ENCODE measurements at regions not wholly inside any gene's neighbourhood (a gene's known extent, or its start where the extent isn't known, plus 50 kb on each side); places are given as distances from the start of the nearest gene placed in this dataset.
A peak's percentile ranks its signal among the peaks of the same experiment; 100 is the strongest.
"Not testable (repeated sequence)": the region's sequence is repeated elsewhere in the genome, so short reads cannot be mapped to it uniquely, and the experiment has no call there.

GRCh38 chr3:159260049-159260662 is 458.3 kb downstream of the MFSD1 start:
- no peak for DNase-seq (ENCODE audit: low spot score in 2 of 2)
- H3K9me3 ChIP-seq, result no peaks in the 10 kb centered on the region
- TF ChIP-seq CTCF (IDR thresholded peaks at IDR 0.05), result peak; percentile 40 to 61 (median 59)
- no peaks in the 10 kb centered on the region for H3K36me3 ChIP-seq
- H3K27ac ChIP-seq, result no peak overlapping the region
- H3K4me3 ChIP-seq, result no peak overlapping the region
- H3K27me3 ChIP-seq, result no peaks in the 10 kb centered on the region
- H3K4me1 ChIP-seq, result no peaks in the 10 kb centered on the region
- intact Hi-C loops (cut with DNase I), result loop anchor here (5.0 to 10.0 kb wide), 2 partner anchors 545 to 747 kb away; no protein-coding TSS in a partner anchor

- H3K4me1 ChIP-seq; H3K27me3 ChIP-seq; H3K4me3 ChIP-seq; H3K9me3 ChIP-seq; DNase-seq (ENCODE audit: low spot score in 2 of 2); H3K36me3 ChIP-seq; H3K27ac ChIP-seq: not testable (repeated sequence)
- intact Hi-C loops (cut with DNase I), result loop anchor here (5.0 to 10.0 kb wide), 2 partner anchors 543 to 746 kb away; no protein-coding TSS in a partner anchor
These were observed 459.5 kb downstream of the MFSD1 start for GRCh38 chr3:159261333-159261732.

- intact Hi-C loops (cut with DNase I), result loop anchor here (5.0 to 10.0 kb wide), 2 partner anchors 541 to 743 kb away; no protein-coding TSS in a partner anchor
- Histone ChIP-seq H3K4me3 (no peak overlapping the region), H3K36me3 (no peaks in the 10 kb centered on the region), H3K9me3 (no peaks in the 10 kb centered on the region), H3K4me1 (no peaks in the 10 kb centered on the region), H3K27me3 (no peaks in the 10 kb centered on the region), H3K27ac (no peak overlapping the region)
- DNase-seq (ENCODE audit: low spot score in 2 of 2), result no peak
- TF ChIP-seq CTCF (IDR thresholded peaks at IDR 0.05), result peak; percentile 6 to 64 (median 35)
These were observed 462.1 kb downstream of the MFSD1 start for GRCh38 chr3:159263750-159264553.

GRCh38 chr3:159265705-159266104 is 463.9 kb downstream of the MFSD1 start:
- Histone ChIP-seq H3K9me3 (no peaks in the 10 kb centered on the region), H3K27me3 (no peaks in the 10 kb centered on the region), H3K27ac (no peak overlapping the region), H3K4me3 (no peak overlapping the region), H3K4me1 (no peaks in the 10 kb centered on the region), H3K36me3 (no peaks in the 10 kb centered on the region)
- DNase-seq (ENCODE audit: low spot score in 2 of 2), result no peak
- no peak for TF ChIP-seq CTCF (IDR thresholded peaks at IDR 0.05)
- intact Hi-C loops (cut with DNase I), result loop anchor here (10.0 kb wide), 1 partner anchor 539 kb away; no protein-coding TSS in a partner anchor

- no peaks in the 10 kb centered on the region for H3K9me3 ChIP-seq
- H3K36me3 ChIP-seq, result no peaks in the 10 kb centered on the region
- no peaks in the 10 kb centered on the region for H3K4me1 ChIP-seq
- intact Hi-C loops (cut with DNase I), result loop anchor here (10.0 kb wide), 1 partner anchor 538 kb away; no protein-coding TSS in a partner anchor
- no peak for TF ChIP-seq CTCF (IDR thresholded peaks at IDR 0.05)
- H3K4me3 ChIP-seq, result no peak overlapping the region
- no peak overlapping the region for H3K27ac ChIP-seq
- H3K27me3 ChIP-seq, result no peaks in the 10 kb centered on the region
- no peak for DNase-seq (ENCODE audit: low spot score in 2 of 2)
These were observed 464.9 kb downstream of the MFSD1 start for GRCh38 chr3:159266779-159267178.
